ENCODE measurements at regions not wholly inside any gene's neighbourhood (a gene's known extent, or its start where the extent isn't known, plus 50 kb on each side); places are given as distances from the start of the nearest gene placed in this dataset.

- TF ChIP-seq CTCF (IDR thresholded peaks at IDR 0.05; ENCODE audit: low read length), result no peak
- TF ChIP-seq EZH2 (IDR thresholded peaks at IDR 0.05; ENCODE audit: borderline replicate concordance, low read length), result no peak
These were observed 184.4 kb downstream of the CHST1 start for GRCh38 chr11:45481026-45481425.
